ENCODE measurements at regions not wholly inside any gene's neighbourhood (a gene's known extent, or its start where the extent isn't known, plus 50 kb on each side); places are given as distances from the start of the nearest gene placed in this dataset.

GRCh38 chrX:104430072-104430741, 135.8 kb upstream of the IL1RAPL2 start:
- Histone ChIP-seq H4K20me1 (ENCODE audit: insufficient read depth, low read length) (no peaks in the 10 kb centered on the region), H3K4me2 (ENCODE audit: low read depth, low read length) (no peak overlapping the region), H3K9ac (ENCODE audit: insufficient read depth, low read depth, low read length) (no peak overlapping the region), H3K36me3 (replicated peaks in 1 of 2; ENCODE audit: control insufficient read depth in 1 of 2, insufficient read depth in 2 of 2, low read length in 2 of 2) (no peaks in the 10 kb centered on the region), H3K27ac (ENCODE audit: extremely low read length, insufficient read depth, low read length) (no peak overlapping the region), H3K4me3 (replicated peaks in 1 of 3; ENCODE audit: insufficient read depth in 1 of 3, low read depth in 2 of 3, low read length in 3 of 3) (no peak overlapping the region), H2AFZ (ENCODE audit: low read length) (no peak overlapping the region), H3K9me3 (ENCODE audit: low read length) (no peaks in the 10 kb centered on the region), H3K4me1 (ENCODE audit: insufficient read depth, low read length) (no peaks in the 10 kb centered on the region), H3K79me2 (ENCODE audit: insufficient read depth, low read length) (no peaks in the 10 kb centered on the region), H3K27me3 (ENCODE audit: control insufficient read depth in 1 of 2, insufficient read depth in 2 of 2, low read length in 2 of 2) (no peaks in the 10 kb centered on the region)
- no TSS peak for BruUV-seq (replicated peaks)
- FAIRE-seq, result no peak
- CTCF ChIA-PET (ENCODE audit: low intra/inter-chr PET ratio, low total read pairs), result no interaction called here
- TF ChIP-seq ZNF530 (CRISPR knock-in tag; IDR thresholded peaks at IDR 0.05; ENCODE audit: low read depth), result no peak
- TF ChIP-seq, protein P1, sequence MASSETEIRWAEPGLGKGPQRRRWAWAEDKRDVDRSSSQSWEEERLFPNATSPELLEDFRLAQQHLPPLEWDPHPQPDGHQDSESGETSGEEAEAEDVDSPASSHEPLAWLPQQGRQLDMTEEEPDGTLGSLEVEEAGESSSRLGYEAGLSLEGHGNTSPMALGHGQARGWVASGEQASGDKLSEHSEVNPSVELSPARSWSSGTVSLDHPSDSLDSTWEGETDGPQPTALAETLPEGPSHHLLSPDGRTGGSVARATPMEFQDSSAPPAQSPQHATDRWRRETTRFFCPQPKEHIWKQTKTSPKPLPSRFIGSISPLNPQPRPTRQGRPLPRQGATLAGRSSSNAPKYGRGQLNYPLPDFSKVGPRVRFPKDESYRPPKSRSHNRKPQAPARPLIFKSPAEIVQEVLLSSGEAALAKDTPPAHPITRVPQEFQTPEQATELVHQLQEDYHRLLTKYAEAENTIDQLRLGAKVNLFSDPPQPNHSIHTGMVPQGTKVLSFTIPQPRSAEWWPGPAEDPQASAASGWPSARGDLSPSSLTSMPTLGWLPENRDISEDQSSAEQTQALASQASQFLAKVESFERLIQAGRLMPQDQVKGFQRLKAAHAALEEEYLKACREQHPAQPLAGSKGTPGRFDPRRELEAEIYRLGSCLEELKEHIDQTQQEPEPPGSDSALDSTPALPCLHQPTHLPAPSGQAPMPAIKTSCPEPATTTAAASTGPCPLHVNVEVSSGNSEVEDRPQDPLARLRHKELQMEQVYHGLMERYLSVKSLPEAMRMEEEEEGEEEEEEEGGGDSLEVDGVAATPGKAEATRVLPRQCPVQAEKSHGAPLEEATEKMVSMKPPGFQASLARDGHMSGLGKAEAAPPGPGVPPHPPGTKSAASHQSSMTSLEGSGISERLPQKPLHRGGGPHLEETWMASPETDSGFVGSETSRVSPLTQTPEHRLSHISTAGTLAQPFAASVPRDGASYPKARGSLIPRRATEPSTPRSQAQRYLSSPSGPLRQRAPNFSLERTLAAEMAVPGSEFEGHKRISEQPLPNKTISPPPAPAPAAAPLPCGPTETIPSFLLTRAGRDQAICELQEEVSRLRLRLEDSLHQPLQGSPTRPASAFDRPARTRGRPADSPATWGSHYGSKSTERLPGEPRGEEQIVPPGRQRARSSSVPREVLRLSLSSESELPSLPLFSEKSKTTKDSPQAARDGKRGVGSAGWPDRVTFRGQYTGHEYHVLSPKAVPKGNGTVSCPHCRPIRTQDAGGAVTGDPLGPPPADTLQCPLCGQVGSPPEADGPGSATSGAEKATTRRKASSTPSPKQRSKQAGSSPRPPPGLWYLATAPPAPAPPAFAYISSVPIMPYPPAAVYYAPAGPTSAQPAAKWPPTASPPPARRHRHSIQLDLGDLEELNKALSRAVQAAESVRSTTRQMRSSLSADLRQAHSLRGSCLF (CRISPR knock-in tag; IDR thresholded peaks at IDR 0.05; ENCODE audit: borderline replicate concordance), result no peak
- TF ChIP-seq, protein P2, sequence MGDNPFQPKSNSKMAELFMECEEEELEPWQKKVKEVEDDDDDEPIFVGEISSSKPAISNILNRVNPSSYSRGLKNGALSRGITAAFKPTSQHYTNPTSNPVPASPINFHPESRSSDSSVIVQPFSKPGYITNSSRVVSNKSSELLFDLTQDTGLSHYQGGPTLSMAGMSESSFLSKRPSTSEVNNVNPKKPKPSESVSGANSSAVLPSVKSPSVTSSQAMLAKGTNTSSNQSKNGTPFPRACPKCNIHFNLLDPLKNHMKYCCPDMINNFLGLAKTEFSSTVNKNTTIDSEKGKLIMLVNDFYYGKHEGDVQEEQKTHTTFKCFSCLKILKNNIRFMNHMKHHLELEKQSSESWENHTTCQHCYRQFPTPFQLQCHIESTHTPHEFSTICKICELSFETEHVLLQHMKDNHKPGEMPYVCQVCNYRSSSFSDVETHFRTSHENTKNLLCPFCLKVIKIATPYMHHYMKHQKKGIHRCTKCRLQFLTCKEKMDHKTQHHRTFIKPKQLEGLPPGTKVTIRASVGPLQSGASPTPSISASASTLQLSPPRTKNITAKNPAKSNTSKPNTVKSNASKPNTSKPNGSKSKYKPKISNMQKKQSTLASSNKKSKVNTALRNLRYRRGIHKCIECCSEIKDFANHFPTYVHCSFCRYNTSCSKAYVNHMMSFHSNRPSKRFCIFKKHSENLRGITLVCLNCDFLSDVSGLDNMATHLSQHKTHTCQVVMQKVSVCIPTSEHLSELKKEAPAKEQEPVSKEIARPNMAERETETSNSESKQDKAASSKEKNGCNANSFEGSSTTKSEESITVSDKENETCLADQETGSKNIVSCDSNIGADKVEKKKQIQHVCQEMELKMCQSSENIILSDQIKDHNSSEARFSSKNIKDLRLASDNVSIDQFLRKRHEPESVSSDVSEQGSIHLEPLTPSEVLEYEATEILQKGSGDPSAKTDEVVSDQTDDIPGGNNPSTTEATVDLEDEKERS (CRISPR knock-in tag; IDR thresholded peaks at IDR 0.05), result no peak
- intact Hi-C loops (cut with micrococcal nuclease; ENCODE audit: unreplicated experiment) (no loop called here), in situ Hi-C loops (cut with HindIII; ENCODE audit: extremely low pct_ligation_motif_present, low pct_unique_long_range_greater_than_20kb) (no loop called here)
- DNase-seq (ENCODE audit: low spot score), result no peak
- WGBS (ENCODE audit: low lambda C conversion rate), result 0% methylated on average over 4 of the region's 4 CpGs
- no peak for ATAC-seq
- POLR2A ChIA-PET, result no interaction called here
